K562 (cell line): ENCODE measurements at regions not wholly inside any gene's neighbourhood (a gene's known extent, or its start where the extent isn't known, plus 50 kb on each side); places are given as distances from the start of the nearest gene placed in this dataset.

Experiments
- ATAC-seq: fragments of 200-7000 bp; cut with Tn5 transposase; 3 replicates; pipeline ENCODE4 v1.9.1; 2020; ENCODE audit warnings: moderate library complexity
- BruUV-seq: library from RNA; stranded (reverse); fragments of 400-500 nt; replicated peaks from 2 replicates; lab custom pipeline; 2021; lab: Mats Ljungman, UMichigan
- CTCF ChIA-PET: fragments of 300-600 bp; formaldehyde crosslinking; extraction: SDS; loops from one replicate; lab custom pipeline; 2021; ENCODE audit warnings: low intra/inter-chr PET ratio; lab: Yijun Ruan, JAX
- POLR2A ChIA-PET: fragments of 300-600, 350-650 bp; sonication (Branson Sonifier 250); formaldehyde crosslinking; extraction: SDS; loops from one replicate; lab custom pipeline; 2021; ENCODE audit warnings: antibody characterized with exemption, inconsistent platforms; lab: Yijun Ruan, JAX
- DNase-seq, 4 experiments: peaks; one replicate each; pipeline versions ENCODE4 v3.0.0 to v3.0.0-alpha.2; 2011 to 2018; ENCODE audit warnings: low spot score in 3 of 4, mixed read lengths in 3 of 4; ENCODE audit errors: extremely low read depth in 1 of 4
- FAIRE-seq: peaks from 2 replicates; lab custom pipeline; 2011; peaks lifted over from hg19 to GRCh38; lab: Jason Lieb, UNC
- H2AFZ ChIP-seq: 2 replicates; pipeline ENCODE4 v1.6.0; 2011; ENCODE audit warnings: low read depth, low read length, control low read depth, inconsistent platforms
- H3K27ac ChIP-seq: fragments of 200-600 bp; 3 replicates; pipeline ENCODE4 v1.8.0; 2011; ENCODE audit warnings: low read depth, mild to moderate bottlenecking, control low read depth, inconsistent platforms, low read length, moderate library complexity, mixed read lengths; ENCODE audit errors: extremely low read depth
- H3K27me3 ChIP-seq, 2 experiments: fragments of 300-600 bp in 1 of 2; 2 replicates in 1 of 2; 3 replicates in 1 of 2; pipeline versions ENCODE4 v1.6.0 to v1.8.0; 2011; ENCODE audit warnings: inconsistent platforms in 2 of 2, low read length in 2 of 2, mild to moderate bottlenecking in 1 of 2, mixed read lengths in 1 of 2, moderate library complexity in 1 of 2; ENCODE audit not compliant: control insufficient read depth in 2 of 2, insufficient read depth in 2 of 2
- H3K36me3 ChIP-seq: fragments of 300-600 bp; 3 replicates; pipeline ENCODE4 v1.8.0; 2011; ENCODE audit warnings: mild to moderate bottlenecking, low read length, inconsistent platforms; ENCODE audit not compliant: control insufficient read depth, insufficient read depth
- H3K4me1 ChIP-seq, 2 experiments: fragments of 200-600 bp in 1 of 2; replicated peaks in 1 of 2; 2 replicates in 1 of 2; 3 replicates in 1 of 2; pipeline versions ENCODE4 v1.5.1 to v1.8.0; 2011; ENCODE audit warnings: inconsistent platforms in 2 of 2, low read length in 2 of 2, mild to moderate bottlenecking in 1 of 2, mixed read lengths in 1 of 2, moderate library complexity in 1 of 2; ENCODE audit not compliant: control insufficient read depth in 2 of 2, insufficient read depth in 2 of 2
- H3K4me2 ChIP-seq: 2 replicates; pipeline ENCODE4 v1.6.1; 2011; ENCODE audit warnings: low read length, control low read depth, inconsistent platforms, mixed read lengths; ENCODE audit not compliant: insufficient read depth
- H3K4me3 ChIP-seq: fragments of 200-600 bp; sonication (generic), shearing (Covaris generic); 2 replicates; pipeline ENCODE4 v1.5.1; 2016; ENCODE audit warnings: control low read depth, inconsistent platforms
- H3K79me2 ChIP-seq: fragments of 200-600 bp; 3 replicates; pipeline ENCODE4 v1.8.0; 2011; ENCODE audit warnings: low read length, inconsistent platforms; ENCODE audit not compliant: control insufficient read depth, insufficient read depth
- H3K9ac ChIP-seq, 2 experiments: 2 replicates each; pipeline versions ENCODE4 v1.6.0 to v1.6.1; 2011; ENCODE audit warnings: low read depth in 2 of 2, low read length in 2 of 2, control low read depth in 1 of 2, inconsistent platforms in 1 of 2, mild to moderate bottlenecking in 1 of 2, mixed read lengths in 1 of 2; ENCODE audit not compliant: insufficient read depth in 1 of 2
- H3K9me1 ChIP-seq: one replicate; pipeline ENCODE4 v1.6.0; 2011; ENCODE audit warnings: inconsistent platforms, mild to moderate bottlenecking, low read length, moderate library complexity; ENCODE audit not compliant: control insufficient read depth, insufficient read depth
- H3K9me3 ChIP-seq: replicated peaks from 2 replicates; pipeline ENCODE4 v1.5.1; 2011; ENCODE audit warnings: low read depth, low read length, inconsistent platforms; ENCODE audit not compliant: control insufficient read depth, insufficient read depth
- H4K20me1 ChIP-seq: replicated peaks from 2 replicates; pipeline ENCODE4 v1.6.1; 2011; ENCODE audit warnings: low read length, inconsistent platforms, mixed read lengths; ENCODE audit not compliant: control insufficient read depth, insufficient read depth
- KLF10 ChIP-seq: fragments of 250-450 bp; sonication (Bioruptor Pico); IDR thresholded peaks from 2 replicates; pipeline ENCODE4 v1.6.1; 2021; ENCODE audit warnings: matching md5 sums
- LCOR ChIP-seq: sonication (generic); formaldehyde crosslinking; IDR thresholded peaks from 2 replicates; pipeline ENCODE4 v1.8.0; 2022; ENCODE audit warnings: mild to moderate bottlenecking, missing genetic modification reagents
- MTA1 ChIP-seq: fragments of 450-650 bp; IDR thresholded peaks from 2 replicates; pipeline ENCODE4 v1.6.1; 2017; ENCODE audit warnings: borderline replicate concordance
- NR1H2 ChIP-seq: sonication (generic); formaldehyde crosslinking; IDR thresholded peaks from 2 replicates; pipeline ENCODE4 v1.4.0; 2020; ENCODE audit warnings: mild to moderate bottlenecking, missing genetic modification reagents
- SREBF1 ChIP-seq: fragments of 150-350 bp; IDR thresholded peaks from 2 replicates; pipeline ENCODE4 v1.6.1; 2014; ENCODE audit warnings: antibody characterized with exemption, low read depth, low read length, borderline replicate concordance
- TAF1 ChIP-seq: IDR thresholded peaks from 2 replicates; pipeline ENCODE4 v1.6.1; 2011; ENCODE audit warnings: mild to moderate bottlenecking, low read length, moderate library complexity; ENCODE audit not compliant: insufficient read depth, control insufficient read depth, severe bottlenecking; ENCODE audit errors: extremely low read depth
- TCF7L2 ChIP-seq: fragments of 150-350 bp; IDR thresholded peaks from 2 replicates; pipeline ENCODE4 v1.6.1; 2016; ENCODE audit warnings: low read depth, mild to moderate bottlenecking, low read length, moderate library complexity
- ZC3H4 ChIP-seq: sonication (generic); formaldehyde crosslinking; IDR thresholded peaks from 2 replicates; pipeline ENCODE4 v1.9.0; 2021; ENCODE audit warnings: missing genetic modification reagents, borderline replicate concordance
- ZNF133 ChIP-seq: fragments of 250-450 bp; sonication (Bioruptor Pico); IDR thresholded peaks from 2 replicates; pipeline ENCODE4 v1.4.0; 2020; ENCODE audit warnings: mild to moderate bottlenecking
- ZNF551 ChIP-seq: fragments of 250-450 bp; sonication (Bioruptor Pico); IDR thresholded peaks from 2 replicates; pipeline ENCODE4 v1.5.0; 2021; ENCODE audit warnings: mild to moderate bottlenecking, moderate library complexity
- WGBS: fragments of 100-300 bp; shearing (Covaris generic); methylation state at CpG from one replicate; pipeline ENCODE4 v1.1.6; 2016; ENCODE audit warnings: low coverage, mixed read lengths; ENCODE audit not compliant: insufficient coverage; ENCODE audit errors: missing lambda C conversion rate; 5-methylcytosine and 5-hydroxymethylcytosine counted together
- in situ Hi-C: fragments of 300-500 bp; cut with MboI; formaldehyde crosslinking; loops from 4 replicates; pipeline ENCODE4 v1.15.0; 2018; ENCODE audit warnings: inconsistent platforms, mixed read lengths
- intact Hi-C: fragments of 100-400 bp; cut with micrococcal nuclease; formaldehyde crosslinking; loops from 2 replicates; pipeline ENCODE4 v1.14.2; 2022
- TF ChIP-seq, protein P1 (sequence below): fragments of 250-450 bp; sonication (Bioruptor Pico); IDR thresholded peaks from 2 replicates; pipeline ENCODE4 v1.4.0; 2020
- TF ChIP-seq, protein P2 (sequence below): sonication (generic); formaldehyde crosslinking; IDR thresholded peaks from 2 replicates; pipeline ENCODE4 v1.8.1; 2023; ENCODE audit warnings: mild to moderate bottlenecking, missing genetic modification reagents

DNA sequence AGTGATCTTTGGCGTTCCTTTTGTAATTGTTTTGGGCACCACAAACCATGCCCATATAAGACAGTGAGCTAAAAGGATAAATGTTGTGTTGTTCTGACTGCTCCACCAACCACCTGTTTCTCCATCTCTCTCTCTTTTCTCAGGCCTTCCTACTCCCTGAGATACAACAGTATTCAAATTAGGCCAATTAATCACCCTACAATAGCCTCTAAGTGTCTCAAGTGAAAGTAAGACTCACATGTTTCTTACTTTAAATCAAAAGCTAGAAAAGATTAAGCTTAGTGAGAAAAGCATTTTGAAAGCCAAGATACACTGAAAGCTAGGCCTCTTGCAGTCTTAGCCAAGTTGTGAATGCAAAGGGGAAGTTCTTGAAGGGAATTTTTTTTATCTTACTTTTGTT lies 268.8 kb upstream of the NREP start:
- H3K4me1 ChIP-seq: no peaks in the 10 kb centered on the region
- H3K27me3 ChIP-seq: no peaks in the 10 kb centered on the region
- H3K36me3 ChIP-seq: no peaks in the 10 kb centered on the region
- no peak overlapping the region for H3K27ac ChIP-seq
- H2AFZ ChIP-seq: no peak overlapping the region
- POLR2A ChIA-PET: no interaction called here
- ATAC-seq (no peak), DNase-seq (no peak), FAIRE-seq (no peak)
- no peaks in the 10 kb centered on the region for H4K20me1 ChIP-seq
- TF ChIP-seq LCOR (CRISPR knock-in tag): no peak
- TF ChIP-seq MTA1: no peak
- no peak for TF ChIP-seq ZNF133
- TF ChIP-seq TAF1: no peak
- TF ChIP-seq SREBF1: no peak
- TF ChIP-seq NR1H2: no peak
- TF ChIP-seq KLF10: no peak
- no peak for TF ChIP-seq ZNF551
- TF ChIP-seq TCF7L2: no peak
- TF ChIP-seq, protein P1, sequence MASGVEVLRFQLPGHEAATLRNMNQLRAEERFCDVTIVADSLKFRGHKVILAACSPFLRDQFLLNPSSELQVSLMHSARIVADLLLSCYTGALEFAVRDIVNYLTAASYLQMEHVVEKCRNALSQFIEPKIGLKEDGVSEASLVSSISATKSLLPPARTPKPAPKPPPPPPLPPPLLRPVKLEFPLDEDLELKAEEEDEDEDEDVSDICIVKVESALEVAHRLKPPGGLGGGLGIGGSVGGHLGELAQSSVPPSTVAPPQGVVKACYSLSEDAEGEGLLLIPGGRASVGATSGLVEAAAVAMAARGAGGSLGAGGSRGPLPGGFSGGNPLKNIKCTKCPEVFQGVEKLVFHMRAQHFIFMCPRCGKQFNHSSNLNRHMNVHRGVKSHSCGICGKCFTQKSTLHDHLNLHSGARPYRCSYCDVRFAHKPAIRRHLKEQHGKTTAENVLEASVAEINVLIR: no peak
- no peak for TF ChIP-seq ZC3H4
- TF ChIP-seq, protein P2, sequence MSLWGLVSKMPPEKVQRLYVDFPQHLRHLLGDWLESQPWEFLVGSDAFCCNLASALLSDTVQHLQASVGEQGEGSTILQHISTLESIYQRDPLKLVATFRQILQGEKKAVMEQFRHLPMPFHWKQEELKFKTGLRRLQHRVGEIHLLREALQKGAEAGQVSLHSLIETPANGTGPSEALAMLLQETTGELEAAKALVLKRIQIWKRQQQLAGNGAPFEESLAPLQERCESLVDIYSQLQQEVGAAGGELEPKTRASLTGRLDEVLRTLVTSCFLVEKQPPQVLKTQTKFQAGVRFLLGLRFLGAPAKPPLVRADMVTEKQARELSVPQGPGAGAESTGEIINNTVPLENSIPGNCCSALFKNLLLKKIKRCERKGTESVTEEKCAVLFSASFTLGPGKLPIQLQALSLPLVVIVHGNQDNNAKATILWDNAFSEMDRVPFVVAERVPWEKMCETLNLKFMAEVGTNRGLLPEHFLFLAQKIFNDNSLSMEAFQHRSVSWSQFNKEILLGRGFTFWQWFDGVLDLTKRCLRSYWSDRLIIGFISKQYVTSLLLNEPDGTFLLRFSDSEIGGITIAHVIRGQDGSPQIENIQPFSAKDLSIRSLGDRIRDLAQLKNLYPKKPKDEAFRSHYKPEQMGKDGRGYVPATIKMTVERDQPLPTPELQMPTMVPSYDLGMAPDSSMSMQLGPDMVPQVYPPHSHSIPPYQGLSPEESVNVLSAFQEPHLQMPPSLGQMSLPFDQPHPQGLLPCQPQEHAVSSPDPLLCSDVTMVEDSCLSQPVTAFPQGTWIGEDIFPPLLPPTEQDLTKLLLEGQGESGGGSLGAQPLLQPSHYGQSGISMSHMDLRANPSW (CRISPR knock-in tag): no peak
- no peaks in the 10 kb centered on the region for H3K79me2 ChIP-seq
- no peaks in the 10 kb centered on the region for H3K9me3 ChIP-seq
- in situ Hi-C loops (no loop called here), intact Hi-C loops (no loop called here)
- no peaks in the 10 kb centered on the region for H3K9me1 ChIP-seq
- no peak overlapping the region for H3K9ac ChIP-seq
- no peak overlapping the region for H3K4me2 ChIP-seq
- no peak overlapping the region for H3K4me3 ChIP-seq
- BruUV-seq: no TSS peak
- WGBS: 0% methylated on average over 1 of the region's 1 CpG
- CTCF ChIA-PET: no interaction called here
